Adrenal gland (tissue), 5 donors: ENCODE measurements at regions not wholly inside any gene's neighbourhood (a gene's known extent, or its start where the extent isn't known, plus 50 kb on each side); places are given as distances from the start of the nearest gene placed in this dataset.

ENCODE experiments used
- CTCF ChIP-seq, 6 experiments: fragments of 450-650 bp in 4 of 6; fragments of 200-600 bp in 2 of 6; sonication (generic) in 1 of 6; IDR thresholded peaks; 1 replicate in 5 of 6; 2 replicates in 1 of 6; pipeline versions ENCODE4 v1.5.1 to v1.8.0; 2016 to 2021; ENCODE audit warnings: antibody characterized with exemption in 6 of 6, mild to moderate bottlenecking in 2 of 6, moderate library complexity in 1 of 6
- POLR2A ChIP-seq, 2 donors: fragments of 450-650 bp; IDR thresholded peaks; one replicate each; pipeline ENCODE4 v1.6.1; 2017; ENCODE audit warnings: antibody characterized with exemption in 2 of 2, mild to moderate bottlenecking in 2 of 2, moderate library complexity in 1 of 2
- donor health status: DM: no; HTN: no; CAD: no.

- TF ChIP-seq CTCF (IDR thresholded peaks at IDR 0.05) (no peak), POLR2A (IDR thresholded peaks at IDR 0.05) (no peak)
These were observed 93.1 kb downstream of the NUDT12 start for GRCh38 chr5:103469288-103470040.
